ENCODE measurements at regions not wholly inside any gene's neighbourhood (a gene's known extent, or its start where the extent isn't known, plus 50 kb on each side); places are given as distances from the start of the nearest gene placed in this dataset.

DNA sequence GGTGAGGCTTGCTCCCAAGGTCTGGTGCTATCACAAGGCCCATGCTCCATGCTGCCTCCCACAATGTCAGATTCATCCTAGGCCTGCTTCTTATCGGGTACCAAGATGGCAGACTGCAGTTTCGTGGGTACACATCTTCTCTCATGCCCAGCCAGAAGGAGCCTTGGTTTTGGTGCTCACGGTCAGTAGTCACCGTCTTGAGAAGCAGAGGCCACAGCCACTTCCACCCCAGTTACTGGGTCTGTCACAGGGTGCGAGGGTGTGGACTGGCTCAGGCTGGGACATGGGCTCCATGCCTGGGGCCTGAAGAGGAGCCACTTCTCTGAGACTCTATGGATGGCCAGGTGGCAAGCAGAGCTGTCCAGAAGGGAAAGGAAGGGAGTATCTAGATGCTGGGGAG, 178.8 kb upstream of the HS6ST1 start:
- Mint-ChIP-seq H3K4me3 (no peak overlapping the region), H3K9me3 (no peaks in the 10 kb centered on the region), H3K4me1 (ENCODE audit: low read depth) (no peaks in the 10 kb centered on the region), H3K27me3 (no peaks in the 10 kb centered on the region), H3K36me3 (ENCODE audit: low read depth) (no peaks in the 10 kb centered on the region), H3K27ac (no peak overlapping the region)
- no peak for ATAC-seq (ENCODE audit: poor library complexity)
- Histone ChIP-seq H3K27me3 (ENCODE audit: control insufficient read depth in 1 of 2, insufficient read depth in 2 of 2, low read length in 2 of 2) (peaks cover 0 to 1% of the 10 kb centered on the region in 2 experiments), H3K9me3 (ENCODE audit: control insufficient read depth in 1 of 2, insufficient read depth in 1 of 2, low read length in 2 of 2) (peaks cover 0 to 12% of the 10 kb centered on the region in 2 experiments), H3K4me3 (ENCODE audit: low read length) (no peak overlapping the region), H3K27ac (ENCODE audit: low read depth in 1 of 2, low read length in 2 of 2) (no peak overlapping the region), H3K4me1 (ENCODE audit: insufficient read depth, low read length) (no peaks in the 10 kb centered on the region), H3K36me3 (ENCODE audit: insufficient read depth, low read length) (no peaks in the 10 kb centered on the region)
- DNase-seq, result no peak
- ChIA-PET POLR2A (no interaction called here), CTCF (no interaction called here)
- intact Hi-C loops (cut with DNase I, micrococcal nuclease), result no loop called here
- TF ChIP-seq, protein P1, sequence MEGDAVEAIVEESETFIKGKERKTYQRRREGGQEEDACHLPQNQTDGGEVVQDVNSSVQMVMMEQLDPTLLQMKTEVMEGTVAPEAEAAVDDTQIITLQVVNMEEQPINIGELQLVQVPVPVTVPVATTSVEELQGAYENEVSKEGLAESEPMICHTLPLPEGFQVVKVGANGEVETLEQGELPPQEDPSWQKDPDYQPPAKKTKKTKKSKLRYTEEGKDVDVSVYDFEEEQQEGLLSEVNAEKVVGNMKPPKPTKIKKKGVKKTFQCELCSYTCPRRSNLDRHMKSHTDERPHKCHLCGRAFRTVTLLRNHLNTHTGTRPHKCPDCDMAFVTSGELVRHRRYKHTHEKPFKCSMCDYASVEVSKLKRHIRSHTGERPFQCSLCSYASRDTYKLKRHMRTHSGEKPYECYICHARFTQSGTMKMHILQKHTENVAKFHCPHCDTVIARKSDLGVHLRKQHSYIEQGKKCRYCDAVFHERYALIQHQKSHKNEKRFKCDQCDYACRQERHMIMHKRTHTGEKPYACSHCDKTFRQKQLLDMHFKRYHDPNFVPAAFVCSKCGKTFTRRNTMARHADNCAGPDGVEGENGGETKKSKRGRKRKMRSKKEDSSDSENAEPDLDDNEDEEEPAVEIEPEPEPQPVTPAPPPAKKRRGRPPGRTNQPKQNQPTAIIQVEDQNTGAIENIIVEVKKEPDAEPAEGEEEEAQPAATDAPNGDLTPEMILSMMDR (IDR thresholded peaks at IDR 0.05), result no peak

- H3K27ac Mint-ChIP-seq, result no peak overlapping the region
- CTCF ChIA-PET, result no interaction called here
- H3K4me3 Mint-ChIP-seq, result no peak overlapping the region
- no peak for ATAC-seq (ENCODE audit: poor library complexity)
- Histone ChIP-seq H3K27ac (ENCODE audit: low read depth in 1 of 2, low read length in 2 of 2) (no peak overlapping the region), H3K4me3 (ENCODE audit: low read length) (no peak overlapping the region), H3K27me3 (ENCODE audit: control insufficient read depth in 1 of 2, insufficient read depth in 2 of 2, low read length in 2 of 2) (no peaks in the 10 kb centered on the region), H3K9me3 (ENCODE audit: control insufficient read depth in 1 of 2, insufficient read depth in 1 of 2, low read length in 2 of 2) (peaks cover 0 to 6% of the 10 kb centered on the region in 2 experiments), H3K4me1 (ENCODE audit: insufficient read depth, low read length) (no peaks in the 10 kb centered on the region), H3K36me3 (ENCODE audit: insufficient read depth, low read length) (no peaks in the 10 kb centered on the region)
- no peaks in the 10 kb centered on the region for H3K4me1 Mint-ChIP-seq (ENCODE audit: low read depth)
- TF ChIP-seq, protein P1 (IDR thresholded peaks at IDR 0.05), result no peak
- intact Hi-C loops (cut with DNase I, micrococcal nuclease), result no loop called here
- POLR2A ChIA-PET, result no interaction called here
- H3K27me3 Mint-ChIP-seq, result no peaks in the 10 kb centered on the region
- no peaks in the 10 kb centered on the region for H3K9me3 Mint-ChIP-seq
- H3K36me3 Mint-ChIP-seq (ENCODE audit: low read depth), result no peaks in the 10 kb centered on the region
- no peak for DNase-seq
Measured at GRCh38 chr2:128498086-128498485, 179.4 kb upstream of the HS6ST1 start.

DNA sequence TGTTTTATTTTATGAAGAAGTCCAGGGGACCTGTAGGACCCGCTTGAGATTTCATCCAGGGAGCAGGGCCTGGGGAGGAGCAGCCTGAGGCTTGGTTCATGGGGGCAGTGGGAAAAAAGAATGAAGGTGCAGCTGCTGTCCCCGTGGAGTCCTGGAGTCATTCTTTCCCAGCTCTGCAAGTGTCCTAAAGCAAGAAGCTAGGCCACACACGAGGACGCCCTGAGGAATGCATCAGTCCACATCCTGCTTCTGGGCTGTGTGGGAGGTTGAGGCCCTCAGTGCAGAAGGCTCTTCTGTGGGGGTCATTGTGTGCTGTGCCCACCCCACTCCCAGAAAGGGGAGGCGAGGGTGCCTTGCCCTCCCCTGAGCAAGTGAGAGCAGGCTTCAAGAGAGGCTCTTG, 179.9 kb upstream of the HS6ST1 start:
- Histone ChIP-seq H3K4me3 (ENCODE audit: low read length) (no peak overlapping the region), H3K27ac (ENCODE audit: low read depth in 1 of 2, low read length in 2 of 2) (no peak overlapping the region), H3K9me3 (ENCODE audit: control insufficient read depth in 1 of 2, insufficient read depth in 1 of 2, low read length in 2 of 2) (peaks cover 0 to 4% of the 10 kb centered on the region in 2 experiments), H3K36me3 (ENCODE audit: insufficient read depth, low read length) (no peaks in the 10 kb centered on the region), H3K27me3 (ENCODE audit: control insufficient read depth in 1 of 2, insufficient read depth in 2 of 2, low read length in 2 of 2) (no peaks in the 10 kb centered on the region), H3K4me1 (ENCODE audit: insufficient read depth, low read length) (no peaks in the 10 kb centered on the region)
- no peaks in the 10 kb centered on the region for H3K4me1 Mint-ChIP-seq (ENCODE audit: low read depth)
- no peaks in the 10 kb centered on the region for H3K36me3 Mint-ChIP-seq (ENCODE audit: low read depth)
- H3K4me3 Mint-ChIP-seq, result no peak overlapping the region
- no peak overlapping the region for H3K27ac Mint-ChIP-seq
- DNase-seq (no peak), ATAC-seq (ENCODE audit: poor library complexity) (no peak)
- H3K27me3 Mint-ChIP-seq, result no peaks in the 10 kb centered on the region
- POLR2A ChIA-PET, result no interaction called here
- no peaks in the 10 kb centered on the region for H3K9me3 Mint-ChIP-seq
- CTCF ChIA-PET, result no interaction called here
- intact Hi-C loops (cut with DNase I, micrococcal nuclease), result no loop called here
- TF ChIP-seq, protein P1 (IDR thresholded peaks at IDR 0.05), result no peak

All from CD4-positive, alpha-beta T cell (primary cell).